A549 (cell line): ENCODE measurements at regions not wholly inside any gene's neighbourhood (a gene's known extent, or its start where the extent isn't known, plus 50 kb on each side); places are given as distances from the start of the nearest gene placed in this dataset.

ENCODE experiments used
- ATAC-seq, 2 experiments: fragments of 200-7000 bp in 1 of 2; fragments of >200 bp in 1 of 2; cut with Nextera tagmentation in 1 of 2; cut with Tn5 transposase in 1 of 2; 3 replicates each; pipeline versions ENCODE4 v1.8.0 to v1.9.1; 2018 to 2020; ENCODE audit warnings: mild to moderate bottlenecking in 1 of 2, moderate library complexity in 1 of 2
- CTCF ChIA-PET: fragments of 300-600 bp; sonication (Branson Sonifier 250); formaldehyde crosslinking; extraction: SDS; loops from one replicate; lab custom pipeline; 2021; ENCODE audit warnings: antibody characterized with exemption, inconsistent platforms; lab: Yijun Ruan, JAX
- POLR2A ChIA-PET: fragments of 350-600 bp; formaldehyde crosslinking; extraction: SDS; loops from one replicate; lab custom pipeline; 2021; ENCODE audit warnings: antibody characterized with exemption, inconsistent platforms; lab: Yijun Ruan, JAX
- DNase-seq, 2 experiments: peaks; one replicate each; pipeline versions ENCODE4 v3.0.0 to v3.0.0-alpha.2; 2011 to 2016; ENCODE audit warnings: low read depth in 1 of 2, low spot score in 1 of 2
- FAIRE-seq: peaks from 2 replicates; lab custom pipeline; 2011; peaks lifted over from hg19 to GRCh38; lab: Jason Lieb, UNC
- H3K27ac ChIP-seq, 2 experiments: fragments of >200 bp; sonication (Bioruptor Twin); formaldehyde crosslinking; 3 replicates each; pipeline ENCODE4 v1.5.1; 2016 to 2017
- H3K4me1 ChIP-seq: fragments of >200 bp; sonication (Bioruptor Twin); formaldehyde crosslinking; 3 replicates; pipeline ENCODE4 v1.6.1; 2016
- H3K4me2 ChIP-seq: fragments of >200 bp; sonication (Bioruptor Twin); formaldehyde crosslinking; 3 replicates; pipeline ENCODE4 v1.6.1; 2016
- H3K4me3 ChIP-seq: fragments of >200 bp; sonication (Bioruptor Twin); formaldehyde crosslinking; 3 replicates; pipeline ENCODE4 v1.5.1; 2016
- H3K9me3 ChIP-seq: fragments of >200 bp; sonication (Bioruptor Twin); formaldehyde crosslinking; 3 replicates; pipeline ENCODE4 v1.6.1; 2016
- CBX8 ChIP-seq: fragments of 200-600 bp; sonication (generic); IDR thresholded peaks from 2 replicates; pipeline ENCODE4 v1.6.1; 2016
- CEBPB ChIP-seq, 2 experiments: fragments of >200 bp in 1 of 2; sonication (Bioruptor Twin) in 1 of 2; formaldehyde crosslinking in 1 of 2; IDR thresholded peaks; 2 replicates each; pipeline ENCODE4 v1.6.1; 2012 to 2016
- CHD2 ChIP-seq: fragments of 150-350 bp; IDR thresholded peaks from 2 replicates; pipeline ENCODE4 v1.6.1; 2014; ENCODE audit warnings: low read length; ENCODE audit not compliant: partially characterized antibody
- CTCF ChIP-seq: fragments of >200 bp; sonication (Bioruptor Twin); formaldehyde crosslinking; IDR thresholded peaks from 3 replicates; pipeline ENCODE4 v1.5.1; 2016
- HEYL ChIP-seq: fragments of 250-450 bp; sonication (Bioruptor Pico); IDR thresholded peaks from 2 replicates; pipeline ENCODE4 v1.8.0; 2021; ENCODE audit warnings: mild to moderate bottlenecking, moderate library complexity
- HMGXB4 ChIP-seq: fragments of 250-450 bp; sonication (Bioruptor Pico); IDR thresholded peaks from 2 replicates; pipeline ENCODE4 v1.5.0; 2021; ENCODE audit warnings: mild to moderate bottlenecking, moderate library complexity, borderline replicate concordance
- HOXB5 ChIP-seq: fragments of 250-450 bp; sonication (Bioruptor Pico); IDR thresholded peaks from 2 replicates; pipeline ENCODE4 v1.5.0; 2020; ENCODE audit warnings: mild to moderate bottlenecking, moderate library complexity
- JUN ChIP-seq, 2 experiments: fragments of >200 bp; sonication (Bioruptor Twin); formaldehyde crosslinking; IDR thresholded peaks; 2 replicates in 1 of 2; 3 replicates in 1 of 2; pipeline ENCODE4 v1.6.1; 2016 to 2017
- KDM1A ChIP-seq: fragments of 200-600 bp; sonication (generic); IDR thresholded peaks from 2 replicates; pipeline ENCODE4 v1.6.1; 2016; ENCODE audit warnings: low read depth, mild to moderate bottlenecking
- KDM5A ChIP-seq: fragments of 200-600 bp; sonication (generic); IDR thresholded peaks from 2 replicates; pipeline ENCODE4 v1.6.1; 2016; ENCODE audit warnings: antibody characterized with exemption, mild to moderate bottlenecking
- MAZ ChIP-seq: fragments of 150-350 bp; IDR thresholded peaks from 2 replicates; pipeline ENCODE4 v1.6.1; 2014; ENCODE audit warnings: antibody characterized with exemption, low read depth, low read length, borderline replicate concordance
- NFE2L2 ChIP-seq: fragments of 150-350 bp; conservative IDR thresholded peaks from 2 replicates; pipeline ENCODE4 v1.6.1; 2014; ENCODE audit warnings: low read length
- NPAS2 ChIP-seq: fragments of 250-450 bp; sonication (Bioruptor Pico); IDR thresholded peaks from 2 replicates; pipeline ENCODE4 v1.8.0; 2022; ENCODE audit warnings: mild to moderate bottlenecking, moderate library complexity, borderline replicate concordance
- NR3C1 ChIP-seq: fragments of >200 bp; sonication (Bioruptor Twin); formaldehyde crosslinking; IDR thresholded peaks from 3 replicates; pipeline ENCODE4 v1.6.1; 2017
- POLR2A ChIP-seq: IDR thresholded peaks from 2 replicates; pipeline ENCODE4 v1.6.1; 2012; ENCODE audit warnings: mild to moderate bottlenecking, low read length
- POLR2AphosphoS2 ChIP-seq: conservative IDR thresholded peaks from 2 replicates; pipeline ENCODE4 v1.6.1; 2012; ENCODE audit warnings: low read length, improper control_type of control experiment, inconsistent platforms
- RARB ChIP-seq: fragments of 250-450 bp; sonication (Bioruptor Pico); IDR thresholded peaks from 2 replicates; pipeline ENCODE4 v1.8.0; 2021; ENCODE audit warnings: mild to moderate bottlenecking, moderate library complexity
- RCOR1 ChIP-seq: fragments of 150-350 bp; IDR thresholded peaks from 2 replicates; pipeline ENCODE4 v1.6.1; 2014; ENCODE audit warnings: antibody characterized with exemption, low read length, low read depth
- RFX5 ChIP-seq: fragments of 450-650 bp; IDR thresholded peaks from 2 replicates; pipeline ENCODE4 v1.7.1; 2014; ENCODE audit warnings: antibody characterized with exemption, mild to moderate bottlenecking, moderate library complexity
- SMC3 ChIP-seq: fragments of >200 bp; sonication (Bioruptor Twin); formaldehyde crosslinking; IDR thresholded peaks from 3 replicates; pipeline ENCODE4 v1.6.1; 2018; ENCODE audit warnings: inconsistent platforms
- TFCP2L1 ChIP-seq: fragments of 250-450 bp; sonication (Bioruptor Pico); IDR thresholded peaks from 2 replicates; pipeline ENCODE4 v1.5.0; 2021; ENCODE audit warnings: mild to moderate bottlenecking
- ZSCAN20 ChIP-seq: fragments of 250-450 bp; sonication (Bioruptor Pico); IDR thresholded peaks from 2 replicates; pipeline ENCODE4 v1.8.0; 2022; ENCODE audit warnings: mild to moderate bottlenecking, moderate library complexity
- WGBS: methylation state at CpG from one replicate; pipeline ENCODE4 v1.1.6; 2017; ENCODE audit errors: missing lambda C conversion rate; 5-methylcytosine and 5-hydroxymethylcytosine counted together

- TF ChIP-seq POLR2AphosphoS2 = no peak
- no peak for TF ChIP-seq KDM1A
- no peak for TF ChIP-seq CHD2
- no peak for TF ChIP-seq HOXB5 (CRISPR knock-in tag)
These were observed 140.2 kb downstream of the UBE2E3 start (continued) for GRCh38 chr2:181120625-181121024.

- TF ChIP-seq NPAS2 = no peak
- POLR2A ChIA-PET = no interaction called here
- no peak overlapping the region for H3K4me2 ChIP-seq
- no peaks in the 10 kb centered on the region for H3K9me3 ChIP-seq
- ATAC-seq (no peak), FAIRE-seq (no peak), DNase-seq (no peak)
- H3K4me1 ChIP-seq = no peaks in the 10 kb centered on the region
- CTCF ChIA-PET = interaction anchor here (1.5 kb wide), 2 partner anchors 9 to 17 kb away, joined by 4 to 5 read pairs; no protein-coding TSS in a partner anchor
- no peak overlapping the region for H3K27ac ChIP-seq
- H3K4me3 ChIP-seq = no peak overlapping the region
These were observed 141.6 kb downstream of the UBE2E3 start for GRCh38 chr2:181121996-181122395.

GRCh38 chr2:181122601-181123000 is 142.2 kb downstream of the UBE2E3 start:
- ATAC-seq (no peak), DNase-seq (no peak), FAIRE-seq (no peak)
- H3K27ac ChIP-seq = no peak overlapping the region
- H3K4me1 ChIP-seq = no peaks in the 10 kb centered on the region
- H3K4me3 ChIP-seq = no peak overlapping the region
- POLR2A ChIA-PET = no interaction called here
- H3K4me2 ChIP-seq = no peak overlapping the region
- CTCF ChIA-PET = interaction anchor here (1.5 kb wide), 2 partner anchors 8 to 18 kb away, joined by 4 to 5 read pairs; no protein-coding TSS in a partner anchor
- no peak for TF ChIP-seq POLR2AphosphoS2
- TF ChIP-seq RCOR1 = no peak
- no peak for TF ChIP-seq SMC3
- no peak for TF ChIP-seq HEYL (CRISPR knock-in tag)
- no peak for TF ChIP-seq NPAS2
- no peak for TF ChIP-seq RARB (CRISPR knock-in tag)
- no peak for TF ChIP-seq NR3C1
- TF ChIP-seq NFE2L2 = no peak
- WGBS = 72% methylated on average over 2 of the region's 2 CpGs
- H3K9me3 ChIP-seq = no peaks in the 10 kb centered on the region

GRCh38 chr2:181123798-181124231 is 143.4 kb downstream of the UBE2E3 start:
- Histone ChIP-seq H3K27ac (no peak overlapping the region), H3K4me3 (no peak overlapping the region), H3K9me3 (no peaks in the 10 kb centered on the region), H3K4me1 (no peaks in the 10 kb centered on the region), H3K4me2 (no peak overlapping the region)
- FAIRE-seq (no peak), ATAC-seq (no peak), DNase-seq (no peak)
- WGBS = 78% methylated on average over 2 of the region's 2 CpGs
- ChIA-PET CTCF (interaction anchor here (1.5 kb wide), 1 partner anchor 17 kb away, joined by 3 read pairs; no protein-coding TSS in a partner anchor), POLR2A (no interaction called here)
- TF ChIP-seq KDM1A (no peak), CTCF (no peak), KDM5A (no peak), RFX5 (no peak), TFCP2L1 (no peak), SMC3 (no peak), JUN (IDR thresholded peaks at IDR 0.05) (no peak), MAZ (no peak), POLR2A (no peak)

- POLR2A ChIA-PET = no interaction called here
- no peak overlapping the region for H3K4me2 ChIP-seq
- no peak for FAIRE-seq
- no peak overlapping the region for H3K4me3 ChIP-seq
- no peak for ATAC-seq
- CTCF ChIA-PET = interaction anchor here (0.5 to 1.5 kb wide), 2 partner anchors 18 to 925 kb away, joined by 3 read pairs; no protein-coding TSS in a partner anchor
- H3K4me1 ChIP-seq = no peaks in the 10 kb centered on the region
- DNase-seq = no peak
- no peaks in the 10 kb centered on the region for H3K9me3 ChIP-seq
- H3K27ac ChIP-seq = no peak overlapping the region
- TF ChIP-seq CHD2 (no peak), HMGXB4 (CRISPR knock-in tag) (no peak), CBX8 (no peak), CEBPB (IDR thresholded peaks at IDR 0.05) (no peak), ZSCAN20 (CRISPR knock-in tag) (no peak), SMC3 (no peak)
- whole genome bisulfite sequencing = 45% methylated on average over 3 of the region's 3 CpGs
These were observed 144.1 kb downstream of the UBE2E3 start for GRCh38 chr2:181124497-181124896.
